Epithelial cell of esophagus (primary cell): ENCODE measurements at regions not wholly inside any gene's neighbourhood (a gene's known extent, or its start where the extent isn't known, plus 50 kb on each side); places are given as distances from the start of the nearest gene placed in this dataset.

Source experiments
- DNase-seq: peaks from one replicate; pipeline ENCODE4 v3.0.0; 2010; ENCODE audit warnings: low read depth
- H3K4me3 ChIP-seq: 2 replicates; pipeline ENCODE4 v1.5.1; 2011; ENCODE audit warnings: mild to moderate bottlenecking, low read length, control low read depth
- TF ChIP-seq, protein P1 (sequence below): IDR thresholded peaks from 2 replicates; pipeline ENCODE4 v1.5.1; 2011; ENCODE audit warnings: low read depth, mild to moderate bottlenecking, low read length, control low read depth, inconsistent platforms; ENCODE audit not compliant: insufficient read depth; ENCODE audit errors: missing control alignments

DNA sequence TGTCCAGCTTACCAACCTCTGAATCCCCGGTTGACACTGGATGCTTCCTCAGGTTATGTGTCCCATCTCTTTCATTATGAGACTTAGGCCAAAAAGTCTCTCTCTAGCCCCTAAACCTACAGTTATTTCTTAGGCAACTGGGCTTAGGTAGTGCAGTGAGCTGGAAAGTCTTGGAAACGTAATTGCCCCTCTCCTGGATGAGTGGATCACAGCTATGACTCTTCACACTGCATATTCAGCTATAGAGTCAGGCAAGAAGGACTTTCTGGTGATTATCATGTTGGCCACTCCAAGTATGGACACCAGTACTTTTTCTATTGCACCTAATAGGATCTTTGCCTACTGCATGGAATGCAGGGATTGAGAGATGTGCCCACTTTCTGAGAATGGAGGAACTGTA is 458.3 kb upstream of the CELF4 start:
- H3K4me3 ChIP-seq = no peak overlapping the region
- TF ChIP-seq, protein P1, sequence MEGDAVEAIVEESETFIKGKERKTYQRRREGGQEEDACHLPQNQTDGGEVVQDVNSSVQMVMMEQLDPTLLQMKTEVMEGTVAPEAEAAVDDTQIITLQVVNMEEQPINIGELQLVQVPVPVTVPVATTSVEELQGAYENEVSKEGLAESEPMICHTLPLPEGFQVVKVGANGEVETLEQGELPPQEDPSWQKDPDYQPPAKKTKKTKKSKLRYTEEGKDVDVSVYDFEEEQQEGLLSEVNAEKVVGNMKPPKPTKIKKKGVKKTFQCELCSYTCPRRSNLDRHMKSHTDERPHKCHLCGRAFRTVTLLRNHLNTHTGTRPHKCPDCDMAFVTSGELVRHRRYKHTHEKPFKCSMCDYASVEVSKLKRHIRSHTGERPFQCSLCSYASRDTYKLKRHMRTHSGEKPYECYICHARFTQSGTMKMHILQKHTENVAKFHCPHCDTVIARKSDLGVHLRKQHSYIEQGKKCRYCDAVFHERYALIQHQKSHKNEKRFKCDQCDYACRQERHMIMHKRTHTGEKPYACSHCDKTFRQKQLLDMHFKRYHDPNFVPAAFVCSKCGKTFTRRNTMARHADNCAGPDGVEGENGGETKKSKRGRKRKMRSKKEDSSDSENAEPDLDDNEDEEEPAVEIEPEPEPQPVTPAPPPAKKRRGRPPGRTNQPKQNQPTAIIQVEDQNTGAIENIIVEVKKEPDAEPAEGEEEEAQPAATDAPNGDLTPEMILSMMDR = no peak
- no peak for DNase-seq

DNA sequence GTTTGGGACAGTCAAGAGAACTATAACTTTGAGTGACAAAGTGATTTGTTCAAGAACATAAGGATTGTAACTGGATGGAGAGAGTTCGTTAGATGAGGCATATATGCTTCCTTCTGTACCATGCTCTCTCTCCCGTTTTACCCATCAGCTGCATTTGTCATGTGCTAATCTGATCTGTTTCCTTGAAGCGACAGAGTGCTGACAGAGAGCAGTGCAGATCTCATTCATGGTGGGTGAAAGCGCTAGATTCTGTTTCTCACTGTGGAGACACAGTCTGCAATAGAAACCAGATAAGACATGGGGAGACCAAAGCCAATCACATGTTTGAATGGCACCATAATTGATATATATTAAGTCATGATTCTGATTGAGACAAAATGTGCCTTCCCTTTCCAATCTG is 456.6 kb upstream of the CELF4 start:
- no peak for DNase-seq
- no peak overlapping the region for H3K4me3 ChIP-seq
- TF ChIP-seq, protein P1 = no peak

DNA sequence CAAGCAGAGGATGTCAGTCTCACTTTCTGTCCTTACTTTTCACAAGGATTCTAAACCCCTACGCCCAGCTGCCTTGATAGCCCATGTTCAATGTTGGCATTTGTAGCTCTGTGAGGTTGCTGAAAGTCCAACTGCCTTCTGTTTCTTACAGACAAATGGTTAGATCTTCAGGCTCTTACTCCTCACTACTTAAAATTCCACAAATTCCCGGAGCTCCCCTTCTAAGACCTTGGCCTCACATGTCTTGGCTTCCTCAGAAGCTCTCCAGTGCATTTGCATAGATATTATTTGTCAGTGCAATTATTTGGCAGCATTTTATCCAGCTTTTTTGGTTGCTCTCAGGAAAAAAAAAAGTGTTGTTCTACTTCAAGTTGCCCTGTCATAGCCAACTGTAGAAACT is 453.7 kb upstream of the CELF4 start:
- TF ChIP-seq, protein P1 = no peak
- no peak for DNase-seq
- no peak overlapping the region for H3K4me3 ChIP-seq

DNA sequence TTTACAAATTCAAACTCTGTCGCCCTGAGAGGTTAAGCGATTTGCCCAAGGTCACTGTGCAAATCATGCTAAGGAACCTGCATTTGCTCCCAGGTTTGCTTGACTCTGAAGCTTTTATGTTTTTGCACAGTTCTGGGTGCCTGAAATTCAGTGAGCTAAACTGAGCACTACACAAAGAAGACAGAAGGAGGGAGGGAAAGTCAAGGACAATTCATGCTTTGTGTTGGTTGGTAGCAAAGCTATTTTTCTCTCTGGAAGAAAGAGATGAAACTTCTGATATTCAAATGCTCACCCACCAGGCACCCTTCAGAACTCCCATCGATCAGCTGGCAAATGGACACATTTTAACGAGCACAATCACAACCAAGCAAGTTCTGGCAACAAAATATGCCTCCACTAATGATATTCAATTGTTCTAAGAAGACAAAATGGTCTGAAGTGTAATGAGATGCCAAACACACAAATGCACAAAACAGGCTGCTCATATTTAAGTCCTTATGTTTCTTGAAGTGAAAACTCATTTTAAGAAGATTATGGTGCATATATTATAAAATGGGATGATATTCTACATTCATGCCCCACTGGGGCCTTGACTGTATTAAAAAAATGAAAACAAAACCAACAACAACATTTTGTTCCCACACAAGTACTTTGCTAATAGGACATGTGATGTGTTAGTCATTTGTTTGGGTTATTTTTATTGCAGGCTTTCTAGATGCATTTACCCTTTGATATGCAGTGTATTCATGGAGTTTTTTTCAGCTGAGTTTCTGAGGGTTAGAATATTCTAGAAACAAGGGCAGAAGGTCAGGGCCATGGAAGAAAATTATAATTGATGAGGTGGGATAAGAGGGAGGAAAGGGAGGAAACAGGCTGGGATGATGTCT is 445.6 kb upstream of the CELF4 start:
- DNase-seq = no peak
- no peak overlapping the region for H3K4me3 ChIP-seq

DNA sequence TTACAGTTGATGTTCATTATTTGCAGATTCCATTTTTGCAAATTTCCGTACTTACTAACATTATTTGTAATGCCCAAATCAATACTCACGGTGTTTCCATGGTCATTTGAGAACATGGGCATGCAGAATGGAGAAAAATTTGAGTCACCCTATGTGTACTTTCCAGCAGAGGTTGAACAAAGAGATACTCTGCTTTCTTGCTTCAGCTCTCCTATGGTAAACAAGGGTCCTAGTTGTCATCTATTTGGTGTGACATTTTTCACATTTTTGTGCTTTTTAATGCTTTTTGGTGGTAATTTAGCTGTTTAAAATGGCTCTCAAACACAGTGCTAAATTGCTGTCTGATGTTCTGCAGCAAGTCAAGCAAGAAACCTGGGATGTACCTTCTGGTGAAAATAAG is 444.4 kb upstream of the CELF4 start:
- no peak overlapping the region for H3K4me3 ChIP-seq
- no peak for DNase-seq
- TF ChIP-seq, protein P1 = no peak

More for the DNA sequence above, 445.6 kb upstream of the CELF4 start:
- TF ChIP-seq, protein P1 = no peak

DNA sequence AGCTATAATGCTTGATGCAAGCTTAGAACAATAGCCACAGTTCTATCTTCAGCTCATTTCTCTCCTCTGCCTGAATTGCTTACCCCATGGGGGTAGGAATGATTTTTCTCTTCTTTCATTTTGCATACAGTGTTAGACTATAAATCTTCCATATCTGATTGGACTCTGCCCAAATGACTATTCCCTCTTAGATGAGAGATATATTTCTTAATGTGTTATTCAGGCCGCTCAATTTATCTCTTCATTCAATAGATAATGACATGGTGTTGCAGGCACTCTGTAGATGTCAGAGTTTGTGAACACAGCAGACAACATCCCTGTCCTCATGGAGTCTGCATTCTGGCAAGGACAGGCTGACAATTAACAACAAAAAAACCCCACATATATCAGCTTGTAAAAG is 443.7 kb upstream of the CELF4 start:
- no peak overlapping the region for H3K4me3 ChIP-seq
- DNase-seq = no peak
- TF ChIP-seq, protein P1 = no peak

DNA sequence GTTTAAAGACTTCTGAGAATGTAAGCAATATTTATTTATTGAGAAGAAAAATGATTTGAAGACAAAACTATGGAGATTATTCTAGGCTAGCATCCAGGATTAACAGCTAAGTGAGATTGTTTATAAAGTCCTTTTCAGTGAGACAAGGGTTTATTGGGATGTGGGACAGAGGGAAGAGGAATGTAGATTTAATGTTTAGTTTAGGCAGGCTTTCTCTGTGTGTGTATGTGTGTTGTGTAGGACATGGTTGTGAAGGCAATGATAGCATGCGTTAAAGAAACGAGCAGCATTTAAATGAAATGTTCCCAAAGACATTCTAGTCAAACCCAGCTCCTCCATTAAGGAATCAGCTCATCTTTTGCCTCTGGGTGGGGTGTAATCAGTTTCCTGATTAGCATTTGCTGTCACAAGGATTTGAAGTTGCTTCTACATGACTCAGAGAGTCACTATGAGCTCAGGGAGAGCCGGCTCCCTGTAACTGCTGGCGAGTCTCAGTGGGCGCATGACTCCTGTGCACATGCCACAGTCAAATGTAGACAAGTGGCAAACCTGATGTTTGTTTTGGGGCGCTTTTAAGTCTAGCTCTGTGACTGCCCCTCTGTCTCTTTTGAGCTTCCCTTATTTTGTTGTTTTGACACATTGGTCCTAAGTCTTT is 442.2 kb upstream of the CELF4 start:
- peak; percentile 44 for DNase-seq

More for the DNA sequence above, 442.2 kb upstream of the CELF4 start:
- H3K4me3 ChIP-seq = no peak overlapping the region
- TF ChIP-seq, protein P1 = no peak
